Ovary (tissue), 3 donors: ENCODE measurements at regions not wholly inside any gene's neighbourhood (a gene's known extent, or its start where the extent isn't known, plus 50 kb on each side); places are given as distances from the start of the nearest gene placed in this dataset.

Experiments used
- CTCF ChIP-seq, 3 donors: fragments of 450-650 bp in 2 of 3; fragments of 200-600 bp in 1 of 3; IDR thresholded peaks; one replicate each; pipeline versions ENCODE4 v1.5.1 to v1.8.0; 2016 to 2022; ENCODE audit warnings: antibody characterized with exemption in 3 of 3, mild to moderate bottlenecking in 1 of 3
- POLR2A ChIP-seq: fragments of 450-650 bp; IDR thresholded peaks from one replicate; pipeline ENCODE4 v1.6.1; 2017; ENCODE audit warnings: antibody characterized with exemption, mild to moderate bottlenecking, moderate library complexity
- donor health status: DM: no; HTN: no; CAD: no.

- TF ChIP-seq CTCF (IDR thresholded peaks at IDR 0.05) (no peak), POLR2A (no peak)
These were observed 133.9 kb upstream of the CXorf66 start for GRCh38 chrX:140099221-140099620.
